OCI-M1 (cell line): ENCODE measurements at regions not wholly inside any gene's neighbourhood (a gene's known extent, or its start where the extent isn't known, plus 50 kb on each side); places are given as distances from the start of the nearest gene placed in this dataset.
A peak's percentile ranks its signal among the peaks of the same experiment; 100 is the strongest.
"Not testable (repeated sequence)": the region's sequence is repeated elsewhere in the genome, so short reads cannot be mapped to it uniquely, and the experiment has no call there.

Experiments
- DNase-seq: peaks from one replicate; lab custom pipeline; 2025; lab: John Stamatoyannopoulos, UW

DNA sequence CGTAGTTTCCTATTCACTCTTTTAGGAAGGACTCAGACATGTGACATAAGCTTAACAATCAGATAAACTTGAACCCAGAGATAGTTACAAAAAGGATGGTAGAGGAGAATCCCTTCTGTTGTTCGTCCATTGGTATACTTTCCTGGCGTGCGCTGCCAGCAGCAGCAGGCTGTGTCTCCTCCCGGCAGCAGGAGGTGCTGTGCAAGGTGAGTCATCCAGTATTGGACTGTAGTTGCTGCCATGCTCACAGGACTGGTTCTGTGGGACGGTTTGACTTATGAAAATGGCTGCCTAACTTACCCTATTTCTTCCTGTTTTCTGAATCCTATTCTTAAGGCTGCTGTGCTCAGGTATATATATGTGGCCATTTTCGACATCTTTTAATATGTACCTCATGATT is 253.4 kb upstream of the LRRC3B start:
- no peak for DNase-seq

DNA sequence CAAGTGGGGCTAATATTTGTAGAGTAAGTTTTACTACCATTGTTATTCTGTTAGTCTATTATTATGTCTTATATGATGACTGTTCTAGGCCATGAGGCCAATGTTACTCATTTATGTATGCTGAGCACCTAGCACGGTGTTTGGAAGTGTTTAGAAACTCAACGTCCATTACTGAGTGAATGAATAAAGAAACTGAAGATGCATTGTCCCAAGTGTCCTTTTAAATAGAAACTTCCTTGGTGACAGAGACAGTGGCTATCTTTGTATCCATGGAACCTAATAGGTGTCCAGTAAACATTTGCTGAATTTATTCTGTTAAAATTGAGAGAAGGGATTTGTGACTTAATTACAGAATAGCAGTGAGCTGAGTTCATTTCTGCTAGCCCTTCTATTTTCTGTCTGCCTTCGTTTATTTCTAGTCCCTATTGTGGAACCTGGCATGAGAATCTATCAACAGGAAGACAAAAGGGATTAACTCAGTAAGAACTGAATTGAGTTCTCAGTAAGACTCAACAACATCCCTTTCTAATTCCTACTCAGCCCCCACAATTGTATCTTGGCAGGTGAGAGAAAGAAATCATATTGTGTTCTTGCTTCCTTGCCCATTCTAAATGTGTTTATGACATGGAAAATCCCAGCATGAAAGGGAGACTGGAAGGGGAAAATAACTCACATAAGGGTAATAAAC is 246.6 kb upstream of the LRRC3B start:
- no peak for DNase-seq

DNA sequence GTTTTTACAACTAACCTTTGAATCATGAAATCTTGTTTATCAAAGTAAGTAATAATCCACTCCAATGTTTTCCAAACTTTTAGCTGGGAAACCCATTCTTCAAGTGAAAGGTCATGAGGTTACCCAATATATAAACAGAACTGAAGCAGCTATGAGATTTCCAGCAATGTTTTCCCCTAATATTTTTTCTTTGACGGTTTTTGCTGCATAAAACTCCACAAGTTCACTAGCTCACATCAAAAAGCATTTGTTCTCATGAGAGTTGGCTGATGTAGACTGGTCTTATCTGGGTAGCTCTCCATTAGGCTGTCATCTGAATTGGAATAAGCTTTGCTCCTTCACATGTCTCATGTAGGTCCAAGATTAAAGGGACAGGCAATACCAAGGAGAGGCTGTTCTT is 241.2 kb upstream of the LRRC3B start:
- no peak for DNase-seq

DNA sequence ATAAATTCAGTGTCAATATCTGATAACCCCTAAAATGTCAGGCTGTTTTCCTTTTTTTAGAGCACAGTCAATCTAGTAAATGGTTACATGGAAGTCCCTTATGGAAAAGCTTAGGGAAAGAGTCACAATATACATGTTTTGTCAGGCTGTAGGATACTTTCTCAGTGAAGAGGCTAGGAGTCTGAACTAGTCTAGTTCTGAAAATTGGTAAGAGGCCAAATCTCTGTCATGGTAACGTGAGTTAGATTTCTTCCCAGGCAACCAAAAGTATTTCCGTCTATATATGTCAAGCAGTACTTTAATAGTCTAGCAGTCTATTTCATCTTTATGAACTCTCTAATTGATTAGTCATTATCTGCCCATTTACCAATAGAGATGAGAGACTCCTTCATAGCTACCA is 215.9 kb upstream of the LRRC3B start:
- DNase-seq = no peak

DNA sequence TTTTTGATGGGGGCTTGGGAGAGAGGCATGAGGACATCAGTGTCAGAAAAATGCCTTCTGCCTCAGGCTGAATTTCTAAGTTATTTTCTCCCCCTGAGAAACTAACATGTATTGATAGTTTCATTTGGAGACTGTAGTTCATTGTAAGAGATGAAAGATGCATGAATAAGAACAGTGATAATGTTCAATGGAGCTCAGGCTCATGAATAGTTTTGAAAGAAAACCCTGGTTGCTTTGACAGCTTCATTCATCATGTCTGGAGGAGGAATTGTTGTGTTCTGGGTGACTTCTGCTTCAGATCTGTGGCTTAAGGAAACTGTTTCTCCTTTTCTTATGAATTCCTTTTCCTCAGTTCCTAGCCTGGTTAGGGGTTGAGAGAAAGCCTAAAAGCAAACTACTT is 204.0 kb upstream of the LRRC3B start:
- DNase-seq = no peak

DNA sequence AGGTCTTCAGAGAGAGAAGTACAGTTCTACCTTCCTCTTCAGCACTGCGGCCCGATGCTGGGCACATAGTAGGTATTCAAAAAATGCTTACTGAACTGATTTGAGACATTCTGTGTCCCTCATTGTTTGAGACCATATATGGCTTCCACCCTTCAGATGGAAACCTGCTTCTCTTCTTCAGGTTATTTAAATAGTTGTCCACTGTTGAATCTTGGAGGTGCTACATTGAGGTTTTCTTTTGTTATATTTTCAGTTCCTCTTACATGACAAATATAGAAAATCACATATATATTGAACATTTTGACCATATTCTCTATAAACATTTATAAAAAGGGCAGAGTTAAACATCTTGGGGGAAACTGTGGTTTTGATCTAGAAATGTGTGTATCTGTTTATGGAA is 200.2 kb upstream of the LRRC3B start:
- no peak for DNase-seq

DNA sequence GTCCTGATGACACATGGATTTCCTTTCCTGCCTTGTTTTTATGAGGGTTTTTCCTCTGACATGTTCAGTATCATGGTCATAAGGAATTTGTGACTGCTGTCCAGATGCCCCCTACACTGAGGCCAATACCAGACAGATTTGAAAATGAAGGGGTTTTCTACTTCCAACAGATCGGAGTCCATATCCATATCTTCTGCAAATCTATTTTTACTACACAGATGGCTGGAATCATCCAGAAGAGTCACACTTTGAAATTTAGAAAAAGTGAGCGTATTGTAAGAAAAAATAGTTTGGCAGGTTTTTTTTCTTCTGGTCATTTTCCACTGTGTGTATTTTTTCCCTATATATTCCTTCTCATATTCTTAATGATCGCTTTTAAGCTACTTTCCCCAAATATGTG is 197.5 kb upstream of the LRRC3B start:
- no peak for DNase-seq

DNA sequence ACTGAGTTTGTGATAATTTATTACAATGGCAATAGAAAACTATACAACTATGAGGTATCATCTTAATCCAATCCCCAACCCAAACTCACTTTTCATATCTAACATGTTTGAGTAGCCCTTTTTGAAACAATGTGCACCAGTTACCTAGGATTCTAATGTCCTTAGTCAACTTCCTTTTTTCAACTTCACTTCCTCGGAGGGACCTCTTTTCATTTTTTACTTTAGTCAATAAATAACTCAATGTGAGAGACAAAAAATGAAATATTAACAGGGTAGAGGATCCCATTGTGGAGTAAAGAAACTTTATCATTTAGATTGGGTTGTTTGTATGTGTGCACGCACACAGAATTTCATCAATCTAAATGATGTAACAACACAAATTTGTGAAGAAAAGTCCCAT is 193.6 kb upstream of the LRRC3B start:
- peak; percentile 10 for DNase-seq

DNA sequence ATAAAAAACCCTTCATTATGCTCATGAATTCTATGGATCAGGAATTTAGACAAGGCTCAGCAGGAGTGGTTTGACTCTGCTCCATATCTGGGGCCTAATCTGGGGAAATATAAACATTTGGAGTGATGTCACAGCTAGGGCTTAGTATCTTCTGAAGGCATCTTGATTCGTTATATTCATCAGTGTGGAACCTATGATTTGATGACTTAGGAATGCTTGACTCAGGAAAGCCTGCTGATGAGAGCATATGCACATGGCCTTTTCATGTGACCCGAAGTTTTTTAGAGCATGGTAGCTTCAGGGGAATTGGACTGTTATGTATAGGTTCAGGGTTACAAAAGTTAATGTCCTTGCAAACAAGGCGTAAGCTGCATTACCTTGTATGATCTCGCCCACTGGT is 184.9 kb upstream of the LRRC3B start:
- DNase-seq = no peak

DNA sequence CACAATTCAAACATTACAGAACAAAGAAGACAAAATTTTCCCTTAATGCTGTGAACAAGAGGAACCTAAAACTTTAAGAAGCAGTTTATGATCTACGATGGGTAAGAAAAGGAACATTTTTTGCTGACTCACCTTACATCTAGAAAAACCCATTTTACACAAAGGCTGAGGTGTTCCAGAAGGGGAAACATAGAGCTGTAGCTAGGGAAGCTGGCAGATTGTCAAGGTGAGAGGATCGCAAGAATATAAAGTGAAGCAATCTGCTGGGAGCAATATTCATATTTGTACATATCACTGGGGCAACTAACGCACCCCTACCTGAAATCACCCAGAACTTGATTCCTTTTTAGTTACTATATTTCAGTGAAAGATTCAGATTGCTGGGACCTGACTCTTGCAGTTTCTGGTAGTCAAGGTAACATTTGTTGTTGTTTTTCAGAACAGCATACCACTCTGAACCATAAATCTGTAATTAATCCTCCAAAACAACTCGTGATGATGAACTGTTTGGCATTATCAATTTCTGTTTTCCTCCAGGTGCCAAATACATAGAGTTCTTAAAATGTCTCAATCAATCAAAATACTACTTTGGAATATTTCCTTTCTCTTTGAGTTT is 184.1 kb upstream of the LRRC3B start:
- DNase-seq = peak; percentile 49

DNA sequence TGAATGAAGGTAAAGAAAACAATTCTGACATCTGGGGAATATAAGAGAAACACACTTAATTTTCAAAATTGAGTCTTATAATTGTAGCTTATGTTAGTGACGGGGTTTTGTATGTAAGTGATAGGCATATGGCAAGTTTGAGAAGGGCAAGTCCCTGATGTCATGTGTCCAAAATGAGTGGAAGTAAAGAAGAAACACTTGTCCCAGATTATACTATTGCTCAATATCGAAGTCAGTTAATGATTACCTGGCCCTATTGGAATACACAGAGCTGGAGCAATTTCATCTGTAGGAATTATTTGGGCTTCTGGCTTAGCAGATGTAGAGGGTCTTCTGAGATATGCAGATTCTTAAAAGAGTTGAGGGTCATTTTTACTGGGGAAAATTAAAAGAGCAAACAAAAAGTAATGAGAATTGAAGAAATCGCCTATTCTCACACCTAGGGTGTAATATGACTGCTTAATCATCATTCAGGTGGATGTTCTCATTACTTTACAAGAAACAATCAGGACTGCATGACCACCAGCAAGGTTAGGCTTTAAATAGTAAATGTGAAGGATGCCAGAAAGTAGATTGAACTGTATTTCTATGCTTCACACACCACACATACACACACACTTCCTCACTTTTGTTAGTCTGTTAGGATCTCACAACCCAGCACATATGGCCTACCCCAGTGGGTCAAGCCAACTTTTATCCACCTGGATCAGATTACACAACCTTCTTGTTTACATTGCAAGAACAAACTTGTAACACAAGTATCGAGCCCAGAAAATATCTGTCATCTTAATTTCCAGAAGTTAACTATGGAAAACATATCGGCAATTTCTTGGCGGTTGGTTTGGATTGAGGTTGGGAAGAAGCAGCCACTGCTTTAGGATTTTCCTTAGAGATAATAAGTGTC is 183.3 kb upstream of the LRRC3B start:
- no peak for DNase-seq

DNA sequence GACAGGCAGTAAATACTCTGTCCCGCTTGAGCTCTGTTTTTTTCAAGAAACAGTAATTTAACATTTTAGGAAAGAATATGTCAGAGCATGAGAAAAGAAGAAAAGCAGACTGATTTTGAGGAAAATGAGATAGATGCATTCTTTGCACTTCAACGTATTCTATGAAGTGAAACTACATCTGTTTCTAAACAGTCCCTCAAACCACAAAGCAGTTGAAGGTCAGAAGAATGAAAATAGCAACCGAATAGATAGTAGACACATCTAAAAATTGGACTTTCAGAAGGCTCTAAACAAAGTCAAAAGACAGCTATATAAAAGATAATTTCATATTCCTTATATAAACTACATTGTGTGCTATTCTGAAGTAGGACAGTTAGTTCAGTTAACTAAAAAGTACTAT is 172.6 kb upstream of the LRRC3B start:
- peak; percentile 69 for DNase-seq

DNA sequence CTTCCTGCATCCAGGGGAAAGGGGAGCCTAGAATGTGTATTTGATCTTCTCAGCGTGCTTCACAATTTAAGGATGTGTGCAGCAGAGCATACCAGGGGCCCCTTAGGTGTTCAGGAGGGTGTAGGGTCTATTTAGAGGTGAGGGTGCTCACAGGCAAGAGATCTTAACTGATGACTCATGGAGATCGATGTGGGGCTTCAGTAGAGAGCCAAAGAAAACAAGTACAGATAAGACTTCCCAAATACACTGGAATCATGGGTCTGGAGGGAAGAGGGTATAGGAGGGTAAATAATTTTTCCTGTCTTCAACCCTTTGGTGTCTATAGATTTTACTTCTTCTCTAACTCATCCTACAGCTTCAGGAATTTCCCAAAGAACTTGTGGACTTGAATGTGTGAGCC is 170.2 kb upstream of the LRRC3B start:
- no peak for DNase-seq

DNA sequence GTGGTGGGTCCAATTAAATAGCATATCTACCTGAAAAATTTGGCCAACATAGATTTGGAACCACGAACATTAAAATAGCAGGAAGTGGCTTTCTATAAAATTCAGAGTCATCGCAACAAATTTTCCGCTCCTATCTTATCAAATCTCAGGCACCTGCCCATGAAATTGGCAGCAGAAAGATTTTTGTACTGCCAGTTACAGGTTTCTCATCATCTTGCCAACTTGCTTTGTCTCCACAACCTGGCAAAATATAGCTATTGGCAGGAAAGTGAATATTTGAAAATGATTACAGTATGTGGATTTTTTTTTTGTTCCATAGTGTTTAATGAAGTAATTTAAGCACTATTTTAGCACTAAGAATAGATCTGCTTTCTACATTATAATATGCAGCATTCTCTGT is 161.6 kb upstream of the LRRC3B start:
- no peak for DNase-seq

DNA sequence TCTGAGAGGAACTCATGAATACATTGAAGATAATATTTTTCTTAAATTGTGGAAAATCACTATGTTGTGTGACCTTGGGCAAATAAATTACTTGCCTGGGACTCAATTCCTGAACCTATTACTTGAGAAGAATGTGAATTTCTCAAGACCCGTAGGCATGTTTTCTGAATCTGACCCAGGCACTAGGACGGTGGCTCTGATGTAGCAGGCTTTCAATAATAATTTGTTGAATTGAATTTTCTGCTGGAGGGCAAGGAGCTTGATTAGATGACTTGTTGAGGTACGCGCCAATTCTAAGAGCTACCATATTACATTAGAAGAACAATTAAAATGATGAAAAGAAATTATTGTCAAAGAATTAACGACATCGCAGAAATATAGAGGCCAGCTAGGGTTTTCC is 150.2 kb upstream of the LRRC3B start:
- DNase-seq = no peak

DNA sequence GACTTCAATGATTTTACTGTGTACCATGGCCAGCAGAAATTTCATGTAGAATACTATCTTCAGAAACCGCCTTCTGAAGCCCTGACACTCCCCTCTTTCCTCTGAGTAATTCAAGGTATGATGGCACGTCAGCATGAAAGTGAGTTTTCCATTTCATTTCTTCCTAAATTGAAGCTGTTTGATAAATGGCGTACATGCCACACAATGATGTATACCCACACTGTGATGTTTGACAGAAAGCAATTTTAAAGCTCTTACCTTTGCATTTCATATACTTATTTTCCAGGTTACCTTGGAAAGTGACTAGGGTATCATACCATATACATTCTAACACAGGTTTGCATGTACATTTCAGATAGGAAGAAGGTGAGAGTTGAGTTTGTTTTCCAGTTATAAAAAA is 147.9 kb upstream of the LRRC3B start:
- DNase-seq = no peak

DNA sequence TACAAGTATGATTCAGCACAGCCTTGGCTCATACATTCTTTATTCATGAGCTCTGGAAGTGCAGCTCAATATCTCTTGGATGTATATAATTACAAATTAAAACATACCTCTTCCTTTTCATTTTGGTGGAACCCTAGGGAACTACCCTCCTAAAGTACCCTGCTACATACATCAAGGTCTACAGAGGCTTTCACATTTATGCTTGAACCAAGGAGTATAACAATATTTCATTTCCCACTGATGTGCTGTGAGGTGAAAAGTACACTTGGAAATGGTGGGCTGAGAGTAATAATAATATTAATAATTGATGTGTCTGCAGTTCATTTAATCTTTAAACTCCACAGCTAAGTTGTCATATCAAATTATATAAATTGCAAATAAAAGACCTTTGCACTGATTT is 142.2 kb upstream of the LRRC3B start:
- DNase-seq = no peak

DNA sequence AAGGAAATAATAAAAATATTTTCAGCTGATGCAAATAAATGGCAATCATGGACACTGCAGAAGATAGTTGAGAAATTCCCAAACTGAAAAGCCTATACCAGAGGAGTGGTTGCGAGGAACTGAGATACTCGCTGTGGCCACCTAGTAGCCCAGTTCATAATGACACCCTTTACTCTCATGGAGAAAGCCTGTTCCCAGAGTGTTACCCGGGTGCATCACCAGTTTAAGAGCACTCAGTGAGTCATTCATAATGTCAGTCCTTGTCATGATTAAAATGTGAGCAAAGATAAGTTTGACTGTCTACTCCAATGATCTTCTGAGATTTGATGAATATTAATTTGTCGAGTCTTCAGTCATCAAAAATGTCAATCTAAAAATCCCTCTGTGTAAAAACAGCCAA is 138.4 kb upstream of the LRRC3B start:
- peak; percentile 69 for DNase-seq

DNA sequence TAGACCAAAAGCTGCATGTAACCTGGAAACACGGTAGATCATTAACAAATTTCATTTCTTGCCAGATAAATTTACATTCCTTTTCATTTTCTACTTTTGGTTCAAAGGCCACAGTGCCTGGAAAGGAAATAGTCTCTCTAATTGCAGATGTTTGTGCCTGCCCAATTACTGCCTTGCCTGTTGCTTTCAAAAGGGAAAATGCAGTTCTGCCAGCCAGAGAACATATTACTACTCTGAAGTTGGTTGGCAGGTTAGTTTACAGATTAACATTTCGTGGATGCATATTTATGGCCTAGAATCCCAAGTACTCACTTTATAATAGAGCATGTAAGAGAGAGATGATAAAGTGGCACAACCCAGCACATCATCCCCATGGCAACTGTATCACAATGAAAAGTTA is 124.3 kb upstream of the LRRC3B start:
- no peak for DNase-seq

DNA sequence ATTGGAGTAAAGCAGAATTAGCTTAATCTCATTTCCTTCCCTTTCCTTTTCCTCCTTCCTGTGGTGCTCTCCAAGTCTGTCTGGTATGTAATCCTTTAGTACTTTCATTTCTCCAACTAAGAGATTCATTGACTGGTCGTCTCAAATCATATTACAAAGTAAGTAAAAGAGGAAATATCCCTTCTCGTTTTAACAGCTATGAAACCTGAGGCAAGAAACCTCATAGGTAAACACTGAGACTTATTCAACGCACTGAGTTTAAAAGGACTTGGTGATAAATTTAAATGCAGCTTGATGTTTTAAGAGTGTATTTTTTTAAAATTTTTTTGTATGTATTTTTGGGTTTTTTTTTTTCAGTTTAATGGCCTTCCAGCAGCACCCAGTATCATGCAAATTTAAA is 117.2 kb upstream of the LRRC3B start:
- no peak for DNase-seq

DNA sequence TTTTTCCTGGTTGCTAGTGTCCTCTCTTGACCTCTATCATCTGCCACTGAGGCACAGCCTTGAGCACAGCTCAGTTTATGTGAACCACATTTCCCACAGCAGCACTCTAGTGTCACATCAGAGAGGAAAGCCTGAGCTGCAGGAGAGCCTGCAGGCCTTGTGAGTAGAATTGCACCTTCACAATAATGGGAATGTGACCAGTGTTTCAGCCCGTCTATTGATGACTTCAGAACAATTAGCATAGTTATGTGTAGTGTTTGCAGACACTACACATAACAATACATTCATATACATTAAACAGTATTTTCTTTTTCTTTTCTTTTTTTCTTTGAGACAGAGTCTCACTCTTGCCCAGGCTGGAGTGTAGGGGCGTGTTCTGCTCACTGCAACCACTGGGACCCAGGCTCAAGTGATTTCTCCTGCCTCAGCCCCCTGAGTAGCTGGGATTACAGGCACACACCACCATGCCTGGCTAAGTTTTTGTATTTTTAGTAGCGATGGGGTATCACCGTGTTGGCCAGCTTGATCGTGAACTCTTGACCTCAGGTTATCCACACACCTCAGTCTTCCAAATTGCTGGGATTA is 108.0 kb upstream of the LRRC3B start:
- not testable (repeated sequence) for DNase-seq

DNA sequence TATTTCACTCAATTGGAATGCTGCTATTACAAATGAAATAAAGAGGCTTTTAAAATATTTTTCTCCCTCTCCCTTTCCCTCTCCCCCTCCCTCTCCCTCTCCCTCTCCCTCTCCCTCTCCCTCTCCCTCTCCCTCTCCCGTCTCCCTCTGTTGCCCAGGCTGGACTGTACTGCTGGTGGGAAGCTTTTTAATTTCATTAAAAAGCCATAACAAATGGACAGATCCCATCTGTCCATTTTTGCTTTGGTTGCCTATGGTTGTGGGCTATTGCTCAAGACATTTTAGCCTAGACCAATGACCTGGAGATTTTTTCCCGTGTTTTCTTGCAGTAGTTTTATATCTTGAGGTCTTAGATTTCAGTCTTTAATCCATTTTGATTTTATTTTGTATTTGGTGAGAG is 107.2 kb upstream of the LRRC3B start:
- DNase-seq = no peak

DNA sequence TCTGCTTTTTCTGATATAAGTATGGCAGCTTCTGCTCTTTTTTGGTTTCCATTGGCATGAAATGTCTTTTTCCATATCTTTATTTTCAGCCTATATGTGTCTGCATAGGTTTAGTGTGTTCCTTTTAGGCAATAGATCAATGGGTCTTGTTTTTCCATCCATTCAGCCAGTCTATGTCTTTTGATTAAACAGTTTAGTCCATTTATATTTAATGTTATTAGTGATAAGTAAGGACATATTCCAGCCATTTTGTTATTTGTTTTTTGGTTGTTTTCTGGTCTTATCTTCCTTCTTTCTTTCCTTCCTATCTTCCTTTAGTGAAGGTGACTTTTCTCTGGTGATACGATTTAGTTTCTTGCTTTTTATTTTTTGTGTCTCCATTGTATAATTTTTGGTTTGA is 101.3 kb upstream of the LRRC3B start:
- no peak for DNase-seq
